Endothelial cell of umbilical vein (primary cell): ENCODE measurements at regions not wholly inside any gene's neighbourhood (a gene's known extent, or its start where the extent isn't known, plus 50 kb on each side); places are given as distances from the start of the nearest gene placed in this dataset.

ENCODE experiments used
- EZH2 ChIP-seq: IDR thresholded peaks from 2 replicates; pipeline ENCODE4 v1.6.1; 2012; ENCODE audit warnings: borderline replicate concordance, low read depth, mild to moderate bottlenecking, moderate library complexity, low read length, inconsistent platforms; ENCODE audit not compliant: severe bottlenecking
- FOS ChIP-seq: IDR thresholded peaks from 2 replicates; pipeline ENCODE4 v1.6.1; 2011; ENCODE audit warnings: mild to moderate bottlenecking, low read length, moderate library complexity, borderline replicate concordance; ENCODE audit not compliant: insufficient read depth
- GATA2 ChIP-seq: IDR thresholded peaks from 2 replicates; pipeline ENCODE4 v1.7.0; 2011; ENCODE audit warnings: low read depth, mild to moderate bottlenecking, moderate library complexity, mixed read lengths, low read length; ENCODE audit not compliant: insufficient read length, insufficient read depth
- JUN ChIP-seq: IDR thresholded peaks from 2 replicates; pipeline ENCODE4 v1.6.1; 2011; ENCODE audit warnings: borderline replicate concordance, low read depth; ENCODE audit not compliant: insufficient read length, insufficient read depth
- MYC ChIP-seq: IDR thresholded peaks from one replicate; pipeline ENCODE4 v1.6.1; 2011; ENCODE audit warnings: mild to moderate bottlenecking, low read depth, low read length
- POLR2A ChIP-seq: IDR thresholded peaks from 2 replicates; pipeline ENCODE4 v1.6.1; 2012; ENCODE audit warnings: low read depth, mild to moderate bottlenecking, control low read depth, low read length
- POLR2AphosphoS5 ChIP-seq: IDR thresholded peaks from 2 replicates; pipeline ENCODE4 v1.6.1; 2012; ENCODE audit warnings: low read depth, mild to moderate bottlenecking, control low read depth, low read length, moderate library complexity; ENCODE audit not compliant: insufficient read depth
- TF ChIP-seq, protein P1 (sequence below), 2 donors: IDR thresholded peaks; 1 replicate in 1 of 2; 2 replicates in 1 of 2; pipeline ENCODE4 v1.5.1; 2011; ENCODE audit warnings: low read length in 2 of 2, mild to moderate bottlenecking in 2 of 2, moderate library complexity in 2 of 2, control low read depth in 1 of 2, inconsistent platforms in 1 of 2, low read depth in 1 of 2; ENCODE audit not compliant: insufficient read depth in 1 of 2; ENCODE audit errors: extremely low read depth in 1 of 2
- TF ChIP-seq, protein P2 (sequence below): IDR thresholded peaks from 2 replicates; pipeline ENCODE4 v1.6.1; 2011; ENCODE audit not compliant: insufficient read depth, insufficient read length

DNA sequence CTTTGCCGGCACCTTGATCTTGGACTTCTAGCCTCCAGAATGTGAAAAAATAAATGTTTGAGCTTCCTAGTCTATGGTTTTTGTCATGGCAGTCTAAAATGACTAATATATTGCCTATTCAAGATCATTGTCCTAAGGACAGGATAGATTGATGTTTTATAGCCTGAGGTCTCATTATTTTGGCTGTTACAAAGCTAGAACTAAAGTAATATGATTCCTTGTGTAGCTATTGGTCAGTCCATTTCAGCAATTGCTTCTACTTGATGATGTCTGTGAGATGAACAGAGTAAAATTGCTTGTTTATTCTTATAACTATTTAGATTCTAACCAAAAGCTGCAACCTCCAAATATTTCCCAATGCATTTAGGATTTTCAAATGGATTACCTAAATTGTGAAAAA lies 145.0 kb downstream of the HRH4 start:
- TF ChIP-seq, protein P1, sequence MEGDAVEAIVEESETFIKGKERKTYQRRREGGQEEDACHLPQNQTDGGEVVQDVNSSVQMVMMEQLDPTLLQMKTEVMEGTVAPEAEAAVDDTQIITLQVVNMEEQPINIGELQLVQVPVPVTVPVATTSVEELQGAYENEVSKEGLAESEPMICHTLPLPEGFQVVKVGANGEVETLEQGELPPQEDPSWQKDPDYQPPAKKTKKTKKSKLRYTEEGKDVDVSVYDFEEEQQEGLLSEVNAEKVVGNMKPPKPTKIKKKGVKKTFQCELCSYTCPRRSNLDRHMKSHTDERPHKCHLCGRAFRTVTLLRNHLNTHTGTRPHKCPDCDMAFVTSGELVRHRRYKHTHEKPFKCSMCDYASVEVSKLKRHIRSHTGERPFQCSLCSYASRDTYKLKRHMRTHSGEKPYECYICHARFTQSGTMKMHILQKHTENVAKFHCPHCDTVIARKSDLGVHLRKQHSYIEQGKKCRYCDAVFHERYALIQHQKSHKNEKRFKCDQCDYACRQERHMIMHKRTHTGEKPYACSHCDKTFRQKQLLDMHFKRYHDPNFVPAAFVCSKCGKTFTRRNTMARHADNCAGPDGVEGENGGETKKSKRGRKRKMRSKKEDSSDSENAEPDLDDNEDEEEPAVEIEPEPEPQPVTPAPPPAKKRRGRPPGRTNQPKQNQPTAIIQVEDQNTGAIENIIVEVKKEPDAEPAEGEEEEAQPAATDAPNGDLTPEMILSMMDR (IDR thresholded peaks at IDR 0.05; ENCODE audit: extremely low read depth in 1 of 2, insufficient read depth in 1 of 2, low read depth in 1 of 2, low read length in 2 of 2), result no peak
- TF ChIP-seq POLR2AphosphoS5 (no peak), EZH2 (no peak), POLR2A (no peak), JUN (no peak), FOS (no peak), MYC (no peak), GATA2 (no peak)
- TF ChIP-seq, protein P2, sequence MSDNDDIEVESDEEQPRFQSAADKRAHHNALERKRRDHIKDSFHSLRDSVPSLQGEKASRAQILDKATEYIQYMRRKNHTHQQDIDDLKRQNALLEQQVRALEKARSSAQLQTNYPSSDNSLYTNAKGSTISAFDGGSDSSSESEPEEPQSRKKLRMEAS, result no peak
